Left renal cortex interstitium (tissue), 4 donors: ENCODE measurements at regions not wholly inside any gene's neighbourhood (a gene's known extent, or its start where the extent isn't known, plus 50 kb on each side); places are given as distances from the start of the nearest gene placed in this dataset.
"Not testable (repeated sequence)": the region's sequence is repeated elsewhere in the genome, so short reads cannot be mapped to it uniquely, and the experiment has no call there.

Experiments
- DNase-seq, 4 donors: peaks; one replicate each; pipeline ENCODE4 v3.0.0-alpha.2; 2013; ENCODE audit warnings: low read depth in 4 of 4, low spot score in 2 of 4, missing footprints in 1 of 4

DNA sequence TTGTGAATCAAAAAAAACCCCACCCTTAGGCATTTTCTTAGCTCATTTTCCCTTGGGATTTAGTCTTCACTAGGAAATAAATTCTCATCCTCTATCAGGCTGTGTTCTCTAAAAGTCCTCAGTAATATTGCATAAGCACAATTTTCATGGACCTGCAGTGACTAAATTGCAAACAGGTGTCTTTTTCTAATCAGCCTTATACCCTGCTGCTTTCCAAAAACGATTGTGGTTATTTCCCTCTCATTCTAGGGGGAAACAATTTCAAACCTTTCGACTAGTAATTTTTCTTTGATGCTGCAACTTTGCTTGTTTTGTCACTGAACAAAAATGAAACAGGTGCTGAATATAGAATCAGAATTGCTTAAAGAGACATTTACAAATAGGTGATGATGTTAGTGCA is 549.9 kb downstream of the PDHA2 start:
- no peak for DNase-seq

- DNase-seq = no peak
These were observed 550.5 kb downstream of the PDHA2 start for GRCh38 chr4:96390404-96390803.

- DNase-seq = no peak
These were observed 555.9 kb downstream of the PDHA2 start for GRCh38 chr4:96395747-96396146.

- peak in 1 of 4 donors; percentile 3 for DNase-seq
These were observed 566.8 kb downstream of the PDHA2 start for GRCh38 chr4:96406742-96407141.

- DNase-seq = peak in 1 of 4 donors; percentile 0
These were observed 567.3 kb downstream of the PDHA2 start for GRCh38 chr4:96407225-96407624.

GRCh38 chr4:96407738-96408463 is 568.0 kb downstream of the PDHA2 start:
- peak in 2 of 4 donors; percentile 11 to 50 for DNase-seq

- DNase-seq = not testable (repeated sequence)
These were observed 575.0 kb downstream of the PDHA2 start for GRCh38 chr4:96414853-96415252.

GRCh38 chr4:96429657-96430056 is 589.8 kb downstream of the PDHA2 start:
- no peak for DNase-seq

DNA sequence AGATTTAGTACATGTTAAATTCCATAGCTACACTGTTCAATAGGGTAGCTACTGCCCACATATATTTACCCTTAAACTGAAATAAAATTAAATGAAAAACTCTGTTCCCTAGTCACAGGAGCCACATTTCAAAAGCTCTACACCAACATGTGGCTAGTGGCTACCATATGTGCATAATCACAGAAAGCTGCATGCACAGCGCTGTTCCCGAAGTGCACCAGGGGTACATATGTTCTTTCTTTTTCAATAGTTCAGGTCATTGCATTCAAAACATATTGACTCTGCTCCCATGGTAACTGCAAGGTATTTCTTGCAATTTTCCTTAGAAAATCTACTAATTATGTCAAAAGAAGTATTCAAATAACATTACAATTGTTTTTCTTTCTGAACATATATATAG is 591.2 kb downstream of the PDHA2 start:
- no peak for DNase-seq

DNA sequence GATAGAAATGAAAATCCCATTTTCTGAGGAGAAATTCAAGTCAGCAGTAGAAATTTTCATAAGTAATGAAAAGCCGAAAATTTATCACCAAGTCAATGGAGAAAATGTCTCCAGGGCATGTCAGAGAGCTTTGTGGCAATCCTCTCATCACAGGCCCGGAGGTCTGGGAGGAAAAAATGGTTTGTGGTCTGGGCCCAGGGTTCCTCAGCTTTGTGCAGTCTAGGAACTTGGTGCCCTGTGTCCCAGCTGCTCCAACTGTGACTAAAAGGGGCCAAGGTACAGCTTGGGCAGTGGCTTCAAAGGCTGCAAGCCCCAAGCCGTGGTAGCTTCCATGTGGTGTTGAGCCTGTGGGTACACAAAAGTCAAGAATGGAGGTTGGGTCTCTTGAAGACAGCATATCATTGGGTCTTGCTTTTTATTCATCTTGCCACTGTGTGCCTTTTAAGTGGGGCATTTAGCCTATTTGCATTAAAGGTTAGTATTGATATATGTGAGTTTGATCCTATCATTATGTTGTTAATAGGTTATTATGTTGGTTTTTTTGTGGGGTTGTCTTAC is 608.5 kb downstream of the PDHA2 start:
- no peak for DNase-seq

- DNase-seq = no peak
These were observed 615.3 kb downstream of the PDHA2 start for GRCh38 chr4:96455045-96455720.

DNA sequence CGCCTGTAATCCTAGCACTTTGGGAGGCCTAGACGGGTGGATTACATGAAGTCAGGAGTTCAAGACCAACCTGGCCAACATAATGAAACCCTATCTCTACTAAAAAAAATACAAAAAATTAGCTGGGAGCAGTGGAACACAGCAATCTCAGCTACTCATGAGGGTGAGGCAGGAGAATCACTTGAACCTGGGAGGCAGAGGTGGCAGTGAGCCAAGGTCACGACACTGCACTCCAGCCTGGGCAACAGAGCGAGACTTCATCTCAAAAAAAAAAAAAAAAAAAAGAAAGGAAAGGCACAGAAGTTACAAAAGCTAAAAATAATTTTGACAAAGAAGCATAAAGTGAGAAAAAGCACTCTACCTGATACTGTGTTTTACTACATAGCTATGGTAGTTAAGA is 618.1 kb downstream of the PDHA2 start:
- not testable (repeated sequence) for DNase-seq

- no peak for DNase-seq
These were observed 619.2 kb downstream of the PDHA2 start for GRCh38 chr4:96459105-96459504.

DNA sequence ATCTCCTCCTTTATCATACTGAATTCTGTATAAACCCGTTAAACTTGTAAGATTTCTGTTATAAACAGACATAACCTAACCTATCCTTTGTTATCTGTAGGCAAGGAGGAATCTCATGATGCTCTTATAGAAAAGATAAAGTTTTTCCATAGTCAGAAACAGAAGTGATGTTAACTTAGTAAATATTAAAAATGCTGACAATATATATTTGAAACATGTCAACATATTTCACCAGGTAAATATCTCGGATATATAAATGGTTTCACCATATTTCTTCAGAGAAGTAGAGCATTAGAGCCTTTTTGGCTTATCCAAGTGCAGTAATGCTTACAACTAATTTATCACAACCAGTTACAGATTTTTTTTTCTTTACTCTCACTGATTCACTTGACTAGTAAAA is 625.9 kb downstream of the PDHA2 start:
- DNase-seq = no peak

- DNase-seq = no peak
These were observed 632.3 kb downstream of the PDHA2 start for GRCh38 chr4:96471956-96472867.

GRCh38 chr4:96473246-96473645 is 633.4 kb downstream of the PDHA2 start:
- DNase-seq = no peak

GRCh38 chr4:96483308-96484030 is 643.6 kb downstream of the PDHA2 start:
- no peak for DNase-seq

DNA sequence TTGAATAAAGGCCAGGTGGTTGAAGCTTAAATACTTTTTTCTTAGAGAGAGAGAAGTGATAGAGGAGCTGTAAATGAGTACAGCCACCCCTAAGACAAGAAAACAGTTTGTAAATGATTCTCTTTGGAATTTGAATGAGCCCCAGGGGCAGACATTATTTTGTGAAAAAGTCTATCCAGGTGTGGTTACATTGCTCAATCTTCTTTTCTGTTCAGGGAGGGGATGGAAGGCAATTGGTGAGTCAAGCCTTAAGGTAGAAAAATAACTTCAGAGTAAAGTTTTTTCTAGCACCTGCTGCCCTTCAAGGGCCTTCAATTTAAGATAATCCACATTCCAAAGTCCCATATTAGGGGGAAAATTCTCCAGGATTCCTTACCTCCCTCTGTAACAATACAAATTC is 646.7 kb downstream of the PDHA2 start:
- no peak for DNase-seq

DNA sequence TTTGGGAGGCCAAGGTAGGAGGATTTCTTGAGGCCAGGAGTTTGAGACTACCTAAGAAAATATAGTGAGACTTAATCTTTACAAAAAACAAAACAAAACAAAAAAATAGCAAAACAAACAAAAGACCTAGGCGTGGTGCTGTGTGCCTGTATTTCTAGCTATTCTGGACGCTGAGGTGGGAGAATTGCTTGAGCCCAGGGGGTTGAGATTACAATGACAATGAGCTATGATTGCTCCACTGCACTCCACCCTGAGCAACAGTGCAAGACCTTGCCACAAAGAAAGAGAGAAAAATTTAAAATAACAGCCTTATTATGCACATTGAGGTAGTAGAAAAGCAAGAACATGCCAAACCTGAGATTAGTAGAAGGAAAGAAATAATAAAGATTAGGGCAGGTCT is 657.7 kb downstream of the PDHA2 start:
- no peak for DNase-seq

DNA sequence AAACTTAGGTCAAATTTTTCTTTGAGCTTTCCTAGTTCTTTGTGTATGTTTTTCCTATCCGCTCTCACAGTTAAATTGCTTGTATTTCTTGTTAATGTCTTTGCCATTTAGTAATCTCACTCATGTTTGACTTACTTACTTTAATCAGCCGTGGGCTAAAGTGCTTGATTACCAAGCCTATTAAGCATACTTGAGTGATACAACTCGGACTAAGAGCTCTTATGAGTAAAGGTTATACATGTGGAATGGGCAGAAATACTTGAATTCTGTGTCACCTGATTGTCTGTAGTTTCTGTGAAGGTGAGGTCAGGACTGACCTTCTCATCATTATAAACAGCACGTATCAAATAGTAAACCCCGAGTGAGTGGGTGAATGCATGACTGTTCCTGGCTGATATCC is 664.5 kb downstream of the PDHA2 start:
- no peak for DNase-seq
